HCT116 (cell line): ENCODE measurements at regions not wholly inside any gene's neighbourhood (a gene's known extent, or its start where the extent isn't known, plus 50 kb on each side); places are given as distances from the start of the nearest gene placed in this dataset.

ENCODE experiments used
- ATAC-seq: fragments of 200-7000 bp; cut with Tn5 transposase; 2 replicates; pipeline ENCODE4 v1.9.1; 2020; ENCODE audit warnings: mild to moderate bottlenecking, moderate library complexity
- BruUV-seq: library from RNA; stranded (reverse); fragments of 400-500 nt; replicated peaks from 2 replicates; lab custom pipeline; 2021; lab: Mats Ljungman, UMichigan
- CTCF ChIA-PET: fragments of 300-600 bp; sonication (Branson Sonifier 250); formaldehyde crosslinking; loops from one replicate; lab custom pipeline; 2021; ENCODE audit warnings: antibody characterized with exemption; lab: Charles Lee
- POLR2A ChIA-PET: fragments of 300-600, 350-600 bp; sonication (Branson Sonifier 250); formaldehyde crosslinking; loops from one replicate; lab custom pipeline; 2021; ENCODE audit warnings: antibody characterized with exemption; lab: Charles Lee
- RAD21 ChIA-PET, 2 experiments: fragments of 300-600 bp; sonication (Branson Sonifier 250); formaldehyde crosslinking; loops; one replicate each; lab custom pipeline; 2023; ENCODE audit warnings: low total read pairs in 2 of 2; ENCODE audit not compliant: uncharacterized antibody in 2 of 2, unreplicated experiment in 2 of 2, low non-redundant PET in 1 of 2; lab: Charles Lee
- DNase-seq: peaks from one replicate; pipeline ENCODE4 v3.0.0-alpha.2; 2010; ENCODE audit warnings: low read depth, low spot score
- H2AFZ ChIP-seq: fragments of 200-600 bp; shearing (Covaris generic), sonication (generic); 2 replicates; pipeline ENCODE4 v1.6.1; 2017; ENCODE audit warnings: low read depth, mixed run types, mixed read lengths, antibody characterized with exemption, low read length; ENCODE audit not compliant: poor library complexity, severe bottlenecking
- H3K27ac ChIP-seq: 2 replicates; pipeline ENCODE4 v1.5.1; 2012; ENCODE audit warnings: low read depth, low read length
- H3K27me3 ChIP-seq: fragments of 200-600 bp; sonication (generic); 2 replicates; pipeline ENCODE4 v1.6.1; 2016; ENCODE audit warnings: mixed run types, low read length, mixed read lengths; ENCODE audit not compliant: insufficient read depth
- H3K36me3 ChIP-seq, 2 experiments: fragments of 200-500 bp in 1 of 2; fragments of 200-600 bp in 1 of 2; sonication (Bioruptor generic) in 1 of 2; sonication (generic) in 1 of 2; 2 replicates each; pipeline versions ENCODE4 v1.5.1 to v1.6.1; 2014 to 2016; ENCODE audit warnings: low read length in 2 of 2, inconsistent platforms in 1 of 2, mixed read lengths in 1 of 2, mixed run types in 1 of 2; ENCODE audit not compliant: insufficient read depth in 2 of 2, control insufficient read depth in 1 of 2
- H3K4me1 ChIP-seq, 2 experiments: fragments of 200-600 bp in 1 of 2; sonication (generic) in 1 of 2; 2 replicates each; pipeline versions ENCODE4 v1.5.1 to v1.6.1; 2012 to 2017; ENCODE audit warnings: low read length in 2 of 2, inconsistent platforms in 1 of 2, mild to moderate bottlenecking in 1 of 2, mixed read lengths in 1 of 2, mixed run types in 1 of 2, moderate library complexity in 1 of 2; ENCODE audit not compliant: insufficient read depth in 2 of 2, control insufficient read depth in 1 of 2
- H3K4me2 ChIP-seq: fragments of 200-600 bp; sonication (generic); 2 replicates; pipeline ENCODE4 v1.6.1; 2017; ENCODE audit warnings: mixed run types, low read length, mixed read lengths
- H3K4me3 ChIP-seq, 2 experiments: fragments of 200-600 bp in 1 of 2; sonication (generic) in 1 of 2; replicated peaks in 1 of 2; 2 replicates each; pipeline ENCODE4 v1.5.1; 2011 to 2016; ENCODE audit warnings: low read length in 2 of 2, control low read depth in 1 of 2, low read depth in 1 of 2, mild to moderate bottlenecking in 1 of 2, mixed read lengths in 1 of 2, mixed run types in 1 of 2
- H3K79me2 ChIP-seq: fragments of 200-600 bp; sonication (generic); 2 replicates; pipeline ENCODE4 v1.6.1; 2017; ENCODE audit warnings: mild to moderate bottlenecking, mixed run types, low read length, moderate library complexity, mixed read lengths; ENCODE audit not compliant: insufficient read depth
- H3K9ac ChIP-seq: fragments of 200-600 bp; sonication (generic); 2 replicates; pipeline ENCODE4 v1.6.1; 2016; ENCODE audit warnings: low read length, mixed read lengths
- H3K9me2 ChIP-seq: fragments of 200-600 bp; sonication (generic), shearing (Covaris generic); 2 replicates; pipeline ENCODE4 v1.6.1; 2017; ENCODE audit warnings: mixed run types, mild to moderate bottlenecking, moderate library complexity; ENCODE audit not compliant: insufficient read depth
- H3K9me3 ChIP-seq, 2 experiments: fragments of 200-500 bp in 1 of 2; fragments of 200-600 bp in 1 of 2; sonication (Bioruptor generic) in 1 of 2; sonication (generic) in 1 of 2; 2 replicates each; pipeline ENCODE4 v1.6.1; 2014 to 2017; ENCODE audit warnings: low read length in 2 of 2, mixed read lengths in 2 of 2, inconsistent platforms in 1 of 2, low read depth in 1 of 2, mild to moderate bottlenecking in 1 of 2, mixed run types in 1 of 2, moderate library complexity in 1 of 2; ENCODE audit not compliant: control insufficient read depth in 1 of 2, insufficient read depth in 1 of 2
- H4K20me1 ChIP-seq: fragments of 200-600 bp; sonication (generic), shearing (Covaris generic); 2 replicates; pipeline ENCODE4 v1.6.1; 2017; ENCODE audit warnings: mixed run types, mild to moderate bottlenecking, moderate library complexity; ENCODE audit not compliant: insufficient read depth
- CEBPB ChIP-seq: IDR thresholded peaks from 2 replicates; pipeline ENCODE4 v1.6.1; 2012; ENCODE audit warnings: low read depth
- FOSL1 ChIP-seq: IDR thresholded peaks from 2 replicates; pipeline ENCODE4 v1.6.1; 2012; ENCODE audit warnings: low read depth
- JUND ChIP-seq: IDR thresholded peaks from 2 replicates; pipeline ENCODE4 v1.6.1; 2012
- POLR2A ChIP-seq: IDR thresholded peaks from 2 replicates; pipeline ENCODE4 v1.7.0; 2011; ENCODE audit warnings: borderline replicate concordance; ENCODE audit not compliant: insufficient read depth, insufficient read length; ENCODE audit errors: extremely low read depth
- POLR2AphosphoS5 ChIP-seq: IDR thresholded peaks from 2 replicates; pipeline ENCODE4 v1.6.1; 2011; ENCODE audit warnings: mild to moderate bottlenecking, low read depth, low read length, moderate library complexity
- intact Hi-C: fragments of 100-400 bp; cut with micrococcal nuclease; formaldehyde crosslinking; loops from 2 replicates; pipeline ENCODE4 v1.10.0; 2022
- TF ChIP-seq, protein P1 (sequence below): IDR thresholded peaks from 2 replicates; pipeline ENCODE4 v1.6.1; 2011; ENCODE audit warnings: mild to moderate bottlenecking, low read length, moderate library complexity; ENCODE audit not compliant: insufficient replicate concordance; ENCODE audit errors: extremely low read depth

DNA sequence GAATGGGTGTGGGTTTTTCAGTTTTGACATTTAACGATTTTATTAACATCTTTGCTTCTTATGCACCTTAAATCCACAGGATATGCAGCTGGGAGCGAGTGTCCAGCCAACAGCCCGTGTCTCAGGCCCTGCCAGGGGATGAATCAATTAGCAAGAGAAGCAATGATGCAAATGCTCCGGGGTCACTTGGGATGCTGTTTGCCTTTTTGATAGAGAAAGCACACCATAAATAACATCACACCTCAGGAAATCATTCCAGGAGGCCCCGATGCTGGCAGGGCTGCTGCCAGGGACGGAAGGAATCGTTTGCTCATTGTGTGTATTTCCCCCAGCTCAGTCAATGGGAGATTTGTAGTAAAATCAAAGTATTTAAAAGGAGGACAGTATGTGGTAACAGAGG is 394.0 kb upstream of the HNRNPA3 start:
- Histone ChIP-seq H3K9me2 (no peaks in the 10 kb centered on the region), H3K4me1 (no peaks in the 10 kb centered on the region), H4K20me1 (no peaks in the 10 kb centered on the region)
- CTCF ChIA-PET, result interaction anchor here (4.2 kb wide), 1 partner anchor 330 kb away, joined by 36 read pairs; no protein-coding TSS in a partner anchor
- BruUV-seq, result no TSS peak
- no peak for DNase-seq
- no peak for TF ChIP-seq POLR2AphosphoS5
- no peak for TF ChIP-seq POLR2A
- no peak for TF ChIP-seq CEBPB
- TF ChIP-seq JUND, result no peak
- TF ChIP-seq, all 23 proteins: peak for 0
- H2AFZ ChIP-seq, result no peak overlapping the region
- no peaks in the 10 kb centered on the region for H3K9me3 ChIP-seq
- H3K79me2 ChIP-seq, result no peaks in the 10 kb centered on the region
- RAD21 ChIA-PET, result no interaction called here
- intact Hi-C loops, result loop anchor here (10.0 kb wide), 1 partner anchor 364 kb away; no protein-coding TSS in a partner anchor
- no peaks in the 10 kb centered on the region for H3K36me3 ChIP-seq
- POLR2A ChIA-PET, result interaction anchor here (0.7 kb wide), 1 partner anchor 259 kb away, joined by 3 read pairs; no protein-coding TSS in a partner anchor
- no peak for ATAC-seq
- H3K9ac ChIP-seq, result no peak overlapping the region
- no peak overlapping the region for H3K4me3 ChIP-seq
- H3K27ac ChIP-seq, result no peak overlapping the region
- H3K27me3 ChIP-seq, result peaks cover 21% of the 10 kb centered on the region
- no peak overlapping the region for H3K4me2 ChIP-seq

DNA sequence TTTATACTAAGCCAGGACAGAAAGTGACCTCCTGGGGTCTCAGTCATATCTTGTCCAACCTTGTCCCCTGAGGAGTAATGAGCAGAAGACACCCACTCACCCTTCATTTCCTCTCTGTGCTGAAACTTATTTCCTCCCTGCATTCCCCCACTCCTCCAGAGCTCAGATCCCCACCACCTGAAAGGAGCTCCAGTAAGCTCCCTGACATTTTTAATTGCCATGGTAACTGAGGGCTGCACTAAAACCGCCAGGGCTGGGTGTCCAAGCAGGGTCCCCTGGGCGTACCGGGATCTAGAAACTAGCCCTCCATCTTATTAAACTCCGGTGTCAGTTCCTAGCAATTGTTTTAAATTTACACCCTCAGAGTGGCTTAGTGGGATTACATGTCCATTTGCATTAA is 393.3 kb upstream of the HNRNPA3 start:
- H3K36me3 ChIP-seq, result no peaks in the 10 kb centered on the region
- no peaks in the 10 kb centered on the region for H4K20me1 ChIP-seq
- no peak overlapping the region for H3K4me2 ChIP-seq
- no peak overlapping the region for H3K4me3 ChIP-seq
- no TSS peak for BruUV-seq
- intact Hi-C loops, result loop anchor here (10.0 kb wide), 1 partner anchor 365 kb away; no protein-coding TSS in a partner anchor
- ChIA-PET POLR2A (no interaction called here), CTCF (interaction anchor here (1.0 to 4.2 kb wide), 4 partner anchors 165 to 692 kb away, joined by 3 to 36 read pairs (median 4); no protein-coding TSS in a partner anchor), RAD21 (no interaction called here)
- H3K4me1 ChIP-seq, result no peaks in the 10 kb centered on the region
- no peak for ATAC-seq
- TF ChIP-seq, protein P1, sequence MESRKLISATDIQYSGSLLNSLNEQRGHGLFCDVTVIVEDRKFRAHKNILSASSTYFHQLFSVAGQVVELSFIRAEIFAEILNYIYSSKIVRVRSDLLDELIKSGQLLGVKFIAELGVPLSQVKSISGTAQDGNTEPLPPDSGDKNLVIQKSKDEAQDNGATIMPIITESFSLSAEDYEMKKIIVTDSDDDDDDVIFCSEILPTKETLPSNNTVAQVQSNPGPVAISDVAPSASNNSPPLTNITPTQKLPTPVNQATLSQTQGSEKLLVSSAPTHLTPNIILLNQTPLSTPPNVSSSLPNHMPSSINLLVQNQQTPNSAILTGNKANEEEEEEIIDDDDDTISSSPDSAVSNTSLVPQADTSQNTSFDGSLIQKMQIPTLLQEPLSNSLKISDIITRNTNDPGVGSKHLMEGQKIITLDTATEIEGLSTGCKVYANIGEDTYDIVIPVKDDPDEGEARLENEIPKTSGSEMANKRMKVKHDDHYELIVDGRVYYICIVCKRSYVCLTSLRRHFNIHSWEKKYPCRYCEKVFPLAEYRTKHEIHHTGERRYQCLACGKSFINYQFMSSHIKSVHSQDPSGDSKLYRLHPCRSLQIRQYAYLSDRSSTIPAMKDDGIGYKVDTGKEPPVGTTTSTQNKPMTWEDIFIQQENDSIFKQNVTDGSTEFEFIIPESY, result no peak
- no peak for TF ChIP-seq FOSL1
- no peaks in the 10 kb centered on the region for H3K9me2 ChIP-seq
- H3K9me3 ChIP-seq, result no peaks in the 10 kb centered on the region
- H2AFZ ChIP-seq, result no peak overlapping the region
- peaks cover 28% of the 10 kb centered on the region for H3K27me3 ChIP-seq
- H3K27ac ChIP-seq, result no peak overlapping the region
- H3K9ac ChIP-seq, result no peak overlapping the region
- DNase-seq, result no peak
- H3K79me2 ChIP-seq, result no peaks in the 10 kb centered on the region
